HG03432 (cell line): ENCODE measurements at regions not wholly inside any gene's neighbourhood (a gene's known extent, or its start where the extent isn't known, plus 50 kb on each side); places are given as distances from the start of the nearest gene placed in this dataset.
"Not testable (repeated sequence)": the region's sequence is repeated elsewhere in the genome, so short reads cannot be mapped to it uniquely, and the experiment has no call there.

ENCODE experiments used
- ATAC-seq: cut with Tn5 transposase; IDR thresholded peaks from one replicate; pipeline ENCODE4 v1.9.1; 2021; ENCODE audit warnings: mild to moderate bottlenecking, moderate library complexity; ENCODE audit not compliant: unreplicated experiment

DNA sequence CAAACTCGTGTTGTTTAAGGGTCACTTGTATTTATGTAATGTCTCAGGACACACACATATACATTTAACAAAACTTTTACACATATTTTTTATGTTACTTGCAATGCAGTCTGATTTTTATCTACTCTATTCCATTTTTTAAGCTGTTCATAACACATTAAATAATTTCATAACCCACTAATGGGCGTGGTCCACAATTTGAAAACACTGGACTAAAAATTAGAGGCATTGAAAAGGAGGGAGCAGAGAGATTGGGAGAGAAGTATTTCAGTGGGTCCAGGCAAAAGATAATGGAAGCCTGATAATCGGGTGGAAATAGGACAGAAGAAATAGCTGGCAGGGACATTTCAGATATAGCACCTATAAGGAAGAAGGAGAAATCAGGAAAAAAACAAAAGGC, 597.3 kb upstream of the CLINT1 start:
- ATAC-seq, result no peak

DNA sequence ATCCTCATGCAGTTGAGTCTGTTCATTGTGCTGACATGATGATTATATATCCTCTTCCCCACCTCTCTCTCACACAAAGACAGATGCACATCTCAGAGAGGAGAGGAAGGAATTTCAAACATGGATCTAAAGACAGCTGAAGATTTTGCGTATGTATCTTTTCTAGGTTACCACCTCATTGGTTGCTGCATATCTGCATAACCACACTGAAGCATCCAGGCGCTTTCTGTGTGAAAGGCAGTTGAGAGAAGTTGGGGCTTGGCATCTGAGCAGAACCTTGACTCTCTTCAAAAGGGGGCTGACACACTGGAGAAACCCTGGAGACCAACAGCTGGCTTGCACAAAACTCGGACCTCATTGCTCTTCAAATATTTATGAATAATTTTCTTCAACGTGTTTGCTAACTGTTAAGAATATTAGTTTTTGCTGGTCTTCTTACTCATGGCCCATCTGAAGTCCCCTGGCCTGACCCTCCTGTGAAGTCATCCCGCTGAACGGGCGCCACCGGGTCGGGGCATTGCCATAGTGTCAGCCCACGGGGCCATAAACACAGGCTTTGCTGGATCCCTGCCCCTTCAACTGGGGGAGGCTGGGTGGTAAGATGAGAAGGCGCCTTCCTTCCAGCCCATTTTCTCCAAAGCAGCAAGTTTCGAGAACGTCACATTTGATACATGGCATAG, 593.2 kb upstream of the CLINT1 start:
- no peak for ATAC-seq

DNA sequence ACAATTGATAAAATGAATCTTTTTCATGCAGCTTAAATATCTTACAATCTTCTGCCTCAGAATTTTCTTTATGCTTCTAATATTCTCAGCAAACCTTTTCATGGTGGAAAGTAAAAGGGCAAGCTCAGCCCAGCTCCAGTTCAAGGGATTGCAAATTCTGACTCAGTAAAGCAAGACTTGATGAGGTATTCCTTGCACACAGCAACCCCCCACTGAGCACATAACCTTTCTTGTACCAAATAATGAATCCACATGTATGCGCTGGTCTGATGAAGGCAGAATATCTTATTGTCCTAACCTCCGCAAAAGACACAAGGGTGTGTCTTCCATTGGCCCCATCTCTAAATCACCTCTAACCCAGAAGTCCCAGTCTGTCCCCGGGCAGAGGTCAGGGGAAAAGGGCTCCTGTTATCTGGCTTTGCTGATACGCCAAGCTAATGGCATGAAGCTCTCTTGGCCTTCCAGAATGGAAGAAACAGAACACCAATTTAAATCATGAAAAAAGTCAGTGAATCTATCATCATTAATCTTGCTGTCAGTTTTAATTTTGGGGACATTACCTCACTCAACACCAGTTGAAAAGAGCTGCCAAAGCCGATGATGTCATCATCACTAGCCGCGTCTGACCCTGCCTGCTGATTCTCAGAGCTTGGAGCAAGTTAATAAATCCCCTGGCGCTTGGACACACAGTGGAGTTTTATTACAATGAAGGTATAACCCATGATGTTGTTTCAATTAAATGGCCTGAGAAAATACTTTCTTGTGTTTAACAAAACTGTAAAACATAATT, 592.5 kb upstream of the CLINT1 start:
- no peak for ATAC-seq

DNA sequence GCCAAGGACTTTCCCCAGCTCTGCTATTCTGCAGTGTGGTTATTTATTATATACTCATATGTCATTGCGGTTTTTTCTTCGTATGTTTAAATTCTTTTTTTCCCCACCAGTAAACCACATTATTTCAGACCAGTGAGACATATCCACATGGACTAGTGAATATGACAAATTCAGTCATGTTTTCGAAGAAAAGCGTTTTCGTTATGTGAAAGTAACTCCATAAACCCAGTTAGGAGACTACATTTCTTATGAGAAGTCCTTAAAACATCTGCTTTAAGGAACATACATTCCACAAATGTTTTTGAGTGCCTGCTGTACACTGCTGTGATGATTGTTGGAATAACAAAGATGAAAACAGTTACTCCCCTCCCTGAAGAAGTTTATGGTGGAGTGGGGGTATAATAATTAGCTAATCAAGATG, 591.8 kb upstream of the CLINT1 start:
- no peak for ATAC-seq

DNA sequence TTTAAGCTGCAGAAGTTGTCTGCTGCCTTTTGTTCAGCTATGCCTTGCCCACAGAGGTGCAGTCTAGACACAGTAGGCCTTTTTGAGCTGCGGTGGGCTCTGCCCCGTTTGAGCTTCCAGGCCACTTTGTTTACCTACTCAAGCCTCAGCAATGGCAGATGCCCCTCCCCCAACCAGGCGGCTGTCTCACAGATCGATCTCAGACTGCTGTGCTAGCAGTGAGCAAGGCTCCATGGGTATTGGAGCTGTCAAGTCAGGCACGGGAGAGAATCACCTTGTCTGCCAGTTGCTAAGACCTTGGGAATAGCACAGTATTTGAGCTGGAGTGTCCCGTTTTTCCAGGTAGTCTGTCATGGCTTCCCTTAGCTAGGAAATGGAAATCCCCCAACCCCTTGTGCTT, 587.8 kb upstream of the CLINT1 start:
- ATAC-seq, result not testable (repeated sequence)

DNA sequence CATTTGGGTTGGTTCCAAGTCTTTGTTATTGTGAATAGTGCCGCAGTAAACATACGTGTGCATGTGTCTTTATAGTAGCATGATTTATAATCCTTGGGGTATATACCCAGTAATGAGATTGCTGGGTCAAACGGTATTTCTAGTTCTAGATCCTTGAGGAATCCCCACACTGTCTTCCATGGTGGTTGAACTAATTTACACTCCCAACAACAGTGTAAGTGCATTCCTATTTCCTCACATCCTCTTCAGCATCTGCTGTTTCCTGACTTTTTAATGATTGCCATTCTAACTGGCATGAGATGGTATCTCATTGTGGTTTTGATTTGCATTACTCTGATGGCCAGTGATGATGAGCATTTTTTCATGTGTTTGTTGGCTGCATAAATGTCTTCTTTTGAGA, 580.3 kb upstream of the CLINT1 start:
- ATAC-seq, result not testable (repeated sequence)

DNA sequence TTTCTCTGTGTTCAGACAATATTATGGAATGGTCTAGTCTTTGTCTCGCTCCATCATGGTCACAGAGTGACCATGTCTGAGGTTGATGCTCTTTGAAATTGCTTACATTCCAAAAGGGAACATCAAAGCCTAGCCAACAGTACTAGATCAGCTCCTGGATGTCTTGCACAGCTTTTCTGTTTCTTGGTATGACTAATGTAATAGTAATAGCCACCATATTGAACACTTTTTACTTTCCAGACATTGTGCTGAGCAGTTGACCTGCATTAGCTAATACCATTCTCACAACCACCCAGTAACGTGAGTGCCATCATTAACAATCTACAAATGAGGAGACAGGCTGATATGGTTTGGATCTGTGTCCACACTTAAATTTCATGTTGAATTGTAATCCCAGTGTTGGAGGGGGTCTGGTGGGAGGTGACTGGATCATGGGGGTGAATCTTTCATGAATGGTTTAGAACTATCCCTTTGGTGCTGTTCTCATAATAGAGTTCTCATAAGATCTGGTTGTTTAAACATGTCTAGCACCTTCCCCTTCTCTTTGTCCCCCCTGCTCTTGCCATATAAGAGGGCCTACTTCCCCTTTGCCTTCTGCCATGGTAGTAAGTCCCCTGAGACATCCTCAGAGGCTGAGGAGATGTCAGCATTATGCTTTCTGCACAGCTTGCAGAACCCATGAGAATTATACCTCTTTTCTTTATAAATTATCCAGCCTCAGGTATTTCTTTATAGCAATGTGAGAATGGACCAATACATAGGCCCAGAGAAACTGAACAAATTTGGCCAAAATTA, 577.5 kb upstream of the CLINT1 start:
- ATAC-seq, result no peak

DNA sequence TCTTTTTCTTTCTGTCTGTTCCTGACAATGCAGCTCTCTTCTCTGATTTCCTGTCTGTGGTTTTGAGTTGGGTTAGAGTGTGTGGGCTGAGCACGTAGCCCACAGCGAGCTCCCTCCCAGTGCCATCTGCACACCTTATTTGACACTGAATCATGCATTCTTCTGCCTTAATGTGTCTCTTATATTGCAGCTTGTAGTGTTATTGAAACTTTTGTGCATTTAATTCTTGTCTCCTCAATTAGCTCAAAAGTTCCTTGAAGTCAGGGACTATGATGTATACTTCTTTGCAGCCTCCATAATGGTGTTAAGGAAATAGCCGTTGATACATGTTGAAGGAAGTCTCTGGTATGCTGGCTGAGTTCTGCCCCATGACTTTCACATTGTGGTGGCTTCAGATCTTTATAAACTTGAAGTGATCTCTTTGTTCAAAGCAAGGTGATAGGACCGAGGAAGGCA, 576.2 kb upstream of the CLINT1 start:
- peak; percentile 86 for ATAC-seq

DNA sequence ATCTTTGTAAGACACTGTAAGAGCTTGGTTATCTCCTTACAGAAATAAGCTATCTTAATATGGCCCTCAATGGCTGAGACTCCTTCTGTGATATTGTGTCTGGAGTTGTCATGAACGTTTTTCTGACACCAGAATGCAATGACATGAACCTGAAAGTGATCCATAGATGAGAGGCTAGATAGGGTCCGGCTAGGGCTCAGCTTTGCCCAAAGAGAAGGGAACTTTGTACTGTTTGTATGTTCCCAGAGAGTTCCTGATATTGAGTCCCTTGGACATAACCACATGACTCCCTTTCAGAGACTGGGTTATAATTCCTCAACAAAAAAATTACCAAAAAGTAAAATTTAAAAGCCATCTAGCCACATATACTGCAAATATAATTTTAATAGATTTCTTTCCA, 575.8 kb upstream of the CLINT1 start:
- ATAC-seq, result peak; percentile 11

DNA sequence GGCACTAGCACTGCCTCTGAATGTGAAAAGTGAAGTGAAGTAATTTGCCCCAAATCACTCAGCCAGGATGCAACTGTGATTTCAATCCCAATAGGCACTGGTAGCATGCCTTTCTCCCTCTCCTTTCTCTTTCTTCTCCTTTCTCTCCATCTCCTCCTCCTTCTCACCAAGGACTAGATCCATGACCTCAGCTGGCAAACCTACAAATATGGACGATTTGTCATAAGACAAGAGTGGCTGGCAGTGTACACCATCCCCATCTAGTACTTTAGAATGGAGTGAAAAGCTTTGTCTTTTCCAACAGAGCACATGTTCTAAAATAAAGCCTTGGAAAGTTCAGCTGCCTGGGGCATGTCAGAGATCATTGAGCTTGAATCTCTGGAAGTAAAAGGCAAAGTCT, 574.7 kb upstream of the CLINT1 start:
- no peak for ATAC-seq

DNA sequence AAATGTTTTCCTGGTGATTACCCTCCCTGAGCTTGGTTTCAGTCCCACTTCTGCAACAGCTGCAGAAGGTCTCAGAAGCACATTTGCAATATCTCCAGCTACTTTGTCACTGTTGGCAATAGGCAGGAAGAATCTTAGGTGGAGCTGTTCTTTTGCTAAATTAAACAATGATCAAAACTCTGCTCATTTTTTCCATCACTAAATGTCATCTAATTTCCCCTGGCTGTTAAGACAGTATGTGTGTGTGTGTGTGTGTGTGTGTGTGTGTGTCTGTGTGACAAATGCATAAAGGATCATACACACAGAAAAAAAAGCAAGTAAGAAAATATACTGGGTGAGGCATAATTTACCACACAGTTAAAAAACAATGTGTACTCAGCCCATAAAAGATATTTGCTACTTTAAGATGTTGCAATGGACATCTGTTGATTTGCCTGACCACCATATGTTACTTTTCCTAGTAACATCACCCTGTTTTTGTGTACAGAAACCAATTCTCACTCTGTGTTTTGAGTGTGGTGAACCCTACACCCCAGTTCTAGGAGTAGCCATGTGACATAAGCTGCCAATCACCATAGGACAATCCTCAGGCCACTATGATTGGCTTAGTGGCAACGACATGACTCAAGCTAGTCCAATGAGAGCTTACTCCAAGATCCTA, 572.6 kb upstream of the CLINT1 start:
- ATAC-seq, result no peak

DNA sequence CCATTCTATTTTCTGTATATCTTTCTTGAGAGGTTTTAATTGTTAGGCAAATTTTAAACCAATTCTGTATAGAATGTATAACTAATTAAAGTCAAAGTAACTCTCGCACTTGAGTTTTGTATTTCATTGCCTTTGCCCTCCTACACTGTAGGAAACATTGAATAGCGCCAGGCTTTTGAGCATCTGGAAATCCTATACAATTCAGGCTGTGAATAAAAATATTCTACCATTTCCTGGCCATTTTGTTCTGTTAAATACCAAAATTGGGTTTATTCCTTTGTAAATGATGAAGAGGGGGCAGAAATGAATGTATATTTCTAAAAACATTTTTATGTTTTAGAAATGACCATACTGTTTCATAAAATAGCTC, 571.8 kb upstream of the CLINT1 start:
- no peak for ATAC-seq

DNA sequence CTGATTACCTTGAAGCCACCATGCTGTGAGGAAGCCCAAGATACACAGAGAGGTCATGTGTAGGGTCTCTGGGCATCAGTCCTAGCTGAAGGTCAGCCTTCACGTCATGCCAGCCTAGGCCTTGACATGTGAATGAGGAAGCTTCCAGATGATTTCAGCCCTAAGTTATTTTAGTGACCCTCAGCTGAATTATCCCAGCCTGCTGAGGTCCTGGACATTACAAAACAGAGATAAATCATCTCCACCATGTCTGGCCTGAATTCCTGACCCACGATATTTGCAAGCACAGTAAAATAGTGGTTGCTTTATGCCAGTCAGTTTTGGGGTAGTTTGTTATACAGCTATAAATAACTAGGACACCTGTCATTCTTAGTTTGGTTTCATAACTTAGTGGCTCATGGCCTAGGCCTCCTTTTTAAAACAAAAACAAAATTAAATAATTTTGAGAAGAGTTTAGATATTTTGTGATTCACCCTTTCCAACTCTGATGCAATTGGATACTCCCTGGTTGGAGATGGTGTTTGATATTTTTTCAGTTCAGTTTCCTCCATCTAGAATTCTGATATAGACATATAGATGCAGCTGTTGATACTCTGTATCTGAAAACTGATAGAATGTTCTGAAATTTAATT, 571.3 kb upstream of the CLINT1 start:
- ATAC-seq, result no peak

DNA sequence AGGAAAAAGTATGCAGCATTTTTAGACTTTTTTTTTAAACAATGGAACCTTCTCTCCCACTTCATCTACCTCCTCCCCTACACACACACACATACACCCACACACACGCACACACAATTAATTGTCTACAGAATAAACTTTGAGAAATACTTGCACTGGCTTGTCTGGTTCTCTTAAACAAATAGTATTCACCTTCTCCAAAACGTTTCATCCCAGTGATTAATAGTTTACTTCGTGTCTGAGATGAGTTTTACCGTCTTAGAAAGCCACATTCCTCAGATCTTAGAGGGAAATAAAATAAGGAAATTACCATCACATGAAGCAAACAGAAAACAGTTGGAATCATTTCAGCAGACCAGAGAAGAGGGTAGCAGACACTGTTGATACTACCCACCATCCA, 570.6 kb upstream of the CLINT1 start:
- ATAC-seq, result no peak

DNA sequence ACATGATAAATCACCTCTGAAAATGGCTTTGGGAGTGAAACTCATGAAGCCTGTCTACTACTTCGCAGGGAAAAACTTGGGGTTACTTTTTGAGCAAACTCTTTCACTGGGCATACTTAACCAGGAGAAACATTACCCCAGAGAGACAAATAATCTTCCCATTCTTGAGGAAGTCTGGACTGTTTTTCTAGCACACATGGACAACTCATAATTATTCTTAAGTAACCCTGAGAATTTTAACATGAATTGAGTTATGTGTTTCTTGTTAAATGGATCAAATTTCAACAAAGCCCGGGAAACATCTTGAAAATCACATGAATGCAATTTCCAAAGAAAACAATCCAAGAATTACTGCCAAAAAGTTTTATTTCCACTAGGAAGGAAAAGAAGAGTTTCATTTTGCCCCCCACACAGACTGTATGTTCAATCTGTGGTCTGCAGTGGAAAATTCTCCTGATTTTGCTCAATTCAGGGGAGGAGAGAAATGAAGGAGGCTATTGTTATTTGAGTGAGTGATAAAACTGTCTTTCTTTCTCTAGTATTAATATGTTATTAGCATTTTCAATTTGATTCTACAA, 564.8 kb upstream of the CLINT1 start:
- ATAC-seq, result no peak

DNA sequence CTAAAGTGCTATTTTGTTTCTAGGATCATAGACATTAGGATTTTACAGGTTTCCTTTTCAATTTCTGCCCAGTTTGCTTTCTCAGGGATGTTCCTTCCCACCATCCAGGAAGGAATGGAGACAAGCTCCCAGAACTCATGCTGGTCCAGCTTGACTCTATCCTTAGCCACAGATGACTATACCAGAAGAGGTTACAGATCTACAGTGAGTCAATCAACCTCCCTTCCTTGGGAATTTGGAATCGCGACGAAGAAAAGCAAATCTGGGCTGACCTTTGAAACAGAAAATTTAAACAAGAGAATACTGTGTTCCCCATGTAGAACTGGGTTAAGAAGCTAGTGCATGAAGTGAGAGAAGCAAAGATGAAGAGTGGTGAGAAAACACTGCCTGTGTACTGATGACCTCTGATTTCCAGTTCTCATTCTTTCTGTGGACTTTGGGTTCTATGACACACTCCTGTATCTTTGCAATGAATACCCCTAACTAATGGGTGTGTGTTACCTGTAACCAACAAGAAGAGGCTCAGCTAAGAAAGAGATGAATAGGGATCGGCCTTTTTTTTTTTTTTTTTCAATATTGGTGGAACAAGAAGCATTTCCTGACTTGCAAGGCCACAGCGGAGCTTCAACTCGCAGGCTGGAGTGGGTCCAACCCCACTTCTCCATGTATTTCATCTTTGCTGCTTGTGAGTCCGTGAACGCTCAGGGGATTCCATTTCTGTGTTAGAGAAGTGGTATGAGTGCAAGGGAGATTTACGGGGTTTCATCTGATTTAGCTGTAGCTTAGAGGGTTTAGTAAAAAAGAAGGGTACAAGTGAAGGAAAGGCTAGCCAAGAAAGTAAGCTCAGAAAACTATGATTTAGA, 563.9 kb upstream of the CLINT1 start:
- ATAC-seq, result no peak

DNA sequence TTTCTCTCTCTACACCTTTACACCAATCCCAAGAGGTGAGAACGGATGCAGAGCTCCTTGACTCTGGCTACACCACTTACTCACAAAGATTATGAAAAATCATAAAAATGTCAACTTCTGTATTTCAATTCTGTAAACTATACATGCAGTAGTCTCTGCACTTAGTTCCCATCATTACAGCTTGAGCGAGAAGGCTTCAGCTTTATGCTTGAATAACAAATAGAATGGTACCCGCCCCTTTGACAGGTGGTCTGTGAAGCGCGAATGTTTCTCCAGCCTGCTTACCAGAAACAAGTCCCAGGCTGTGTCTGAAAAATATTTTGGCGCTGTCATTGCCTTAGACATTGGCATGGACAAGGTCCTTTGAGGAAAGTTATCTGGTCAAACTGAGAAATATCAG, 562.4 kb upstream of the CLINT1 start:
- ATAC-seq, result no peak

DNA sequence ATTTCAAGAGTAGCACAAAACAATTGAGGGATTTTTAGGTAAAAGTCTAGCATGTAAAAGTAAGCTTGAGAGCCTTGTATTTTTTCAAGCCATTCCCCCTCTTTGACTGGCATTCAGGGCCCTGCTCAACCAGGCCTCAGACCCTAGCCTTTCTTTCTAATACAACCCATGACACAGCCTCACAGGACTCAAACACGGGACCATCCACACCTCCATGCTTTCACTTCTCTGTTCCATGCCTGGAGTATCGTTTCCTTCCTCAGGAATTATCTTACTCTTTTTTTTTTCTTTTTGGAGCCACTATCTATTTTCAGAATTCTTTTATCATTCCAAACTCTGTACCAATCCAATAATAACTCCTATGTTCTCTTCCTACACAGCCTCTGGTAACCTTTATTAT, 560.2 kb upstream of the CLINT1 start:
- ATAC-seq, result no peak

DNA sequence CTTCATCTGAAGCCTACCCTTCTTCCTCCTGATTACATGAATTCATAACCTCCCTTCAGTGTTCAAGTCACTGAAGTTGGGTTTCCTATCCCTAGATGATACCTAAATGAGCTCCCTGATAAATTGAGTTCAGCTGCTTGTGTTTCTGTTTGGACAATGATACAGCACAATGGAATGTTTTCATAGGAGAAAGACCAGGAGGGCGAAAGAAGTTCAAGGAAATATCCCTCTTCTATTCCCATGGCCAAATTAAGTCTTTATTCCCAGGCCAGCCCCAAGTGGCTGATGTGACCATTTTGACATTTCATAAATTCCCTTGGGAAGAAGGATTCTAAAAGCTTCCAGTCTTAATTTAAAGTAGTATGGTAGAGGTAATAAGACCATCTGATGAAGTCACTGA, 555.8 kb upstream of the CLINT1 start:
- ATAC-seq, result no peak
